ENCODE measurements at regions not wholly inside any gene's neighbourhood (a gene's known extent, or its start where the extent isn't known, plus 50 kb on each side); places are given as distances from the start of the nearest gene placed in this dataset.

GRCh38 chr17:13222975-13223374, 205.1 kb upstream of the ELAC2 start:
- Mint-ChIP-seq H3K27me3 (ENCODE audit: insufficient read depth, low read depth, poor library complexity) (no peaks in the 10 kb centered on the region), H3K4me3 (no peak overlapping the region), H3K4me1 (peaks cover 14% of the 10 kb centered on the region), H3K27ac (no peak overlapping the region), H3K36me3 (ENCODE audit: low read depth) (no peaks in the 10 kb centered on the region), H3K9me3 (no peaks in the 10 kb centered on the region)
- Histone ChIP-seq H3K4me2 (no peak overlapping the region), H3K4me3 (no peak overlapping the region), H3K9me2 (ENCODE audit: insufficient read depth) (no peaks in the 10 kb centered on the region), H3F3A (replicated peaks; ENCODE audit: low read depth) (no peaks in the 10 kb centered on the region), H3K79me2 (replicated peaks; ENCODE audit: insufficient read depth) (no peaks in the 10 kb centered on the region), H3K27ac (ENCODE audit: low read depth) (no peak overlapping the region), H3K27me3 (ENCODE audit: insufficient read depth) (no peaks in the 10 kb centered on the region), H4K20me1 (replicated peaks; ENCODE audit: insufficient read depth) (no peaks in the 10 kb centered on the region), H3K36me3 (ENCODE audit: insufficient read depth) (no peaks in the 10 kb centered on the region), H3K4me1 (ENCODE audit: insufficient read depth) (0 out of 2 replicates have a peak, but pooled peaks cover 3% of the 10 kb centered on the region), H2AFZ (peak overlapping the region; percentile 34; the same call in 1 of the 2 replicates)
- TF ChIP-seq STAT1 (IDR thresholded peaks at IDR 0.05; ENCODE audit: unreplicated experiment): no peak
- no peak for TF ChIP-seq EZH2 (IDR thresholded peaks at IDR 0.05; ENCODE audit: low read depth, unreplicated experiment)
- no peak for TF ChIP-seq ZNF114 (CRISPR knock-in tag; IDR thresholded peaks at IDR 0.05)
- no peak for TF ChIP-seq POLR2AphosphoS5 (IDR thresholded peaks at IDR 0.05; ENCODE audit: low read depth)
- TF ChIP-seq ZNF462 (CRISPR knock-in tag; IDR thresholded peaks at IDR 0.05): no peak
- TF ChIP-seq CTCF (conservative IDR thresholded peaks at IDR 0.05; ENCODE audit: low read depth in 2 of 2): no peak
- no peak for TF ChIP-seq EZH2phosphoT487 (IDR thresholded peaks at IDR 0.05; ENCODE audit: unreplicated experiment)
- no peak for TF ChIP-seq ETS1 (IDR thresholded peaks at IDR 0.05)
- TF ChIP-seq ZNF331 (CRISPR knock-in tag; IDR thresholded peaks at IDR 0.05; ENCODE audit: low read depth): no peak
- TF ChIP-seq CREB1 (CRISPR knock-in tag; IDR thresholded peaks at IDR 0.05; ENCODE audit: low read depth): no peak
- no peak for TF ChIP-seq JUNB (IDR thresholded peaks at IDR 0.05; ENCODE audit: unreplicated experiment)
- no peak for TF ChIP-seq NANOG (IDR thresholded peaks at IDR 0.05; ENCODE audit: borderline replicate concordance)
- no peak for TF ChIP-seq REST (IDR thresholded peaks at IDR 0.05; ENCODE audit: unreplicated experiment)
- DNase-seq (ENCODE audit: low spot score) (no peak), ATAC-seq (no peak)
